ENCODE measurements at regions not wholly inside any gene's neighbourhood (a gene's known extent, or its start where the extent isn't known, plus 50 kb on each side); places are given as distances from the start of the nearest gene placed in this dataset.

- intact Hi-C loops (cut with micrococcal nuclease): no loop called here
- H2AFZ ChIP-seq (replicated peaks; ENCODE audit: low read length, poor library complexity): no peak overlapping the region
- no peaks in the 10 kb centered on the region for H3K79me1 ChIP-seq (ENCODE audit: low read depth in 1 of 2, low read length in 2 of 2)
- no peak overlapping the region for H3K4me2 ChIP-seq (ENCODE audit: low read depth, low read length)
- H2BK120ac ChIP-seq (ENCODE audit: low read depth, low read length): no peak overlapping the region
- ChIA-PET POLR2A (ENCODE audit: unreplicated experiment) (no interaction called here), CTCF (no interaction called here)
- H2BK15ac ChIP-seq (ENCODE audit: low read depth, low read length): no peak overlapping the region
- H3K9me1 ChIP-seq (ENCODE audit: insufficient read depth, low read length): no peaks in the 10 kb centered on the region
- H3K23ac ChIP-seq (ENCODE audit: low read depth, low read length): no peak overlapping the region
- H3K14ac ChIP-seq (replicated peaks; ENCODE audit: low read depth, low read length): no peak overlapping the region
- H3K4ac ChIP-seq (ENCODE audit: low read depth, low read length): no peak overlapping the region
- H4K20me1 ChIP-seq (ENCODE audit: insufficient read depth, low read length): no peaks in the 10 kb centered on the region
- H2AK5ac ChIP-seq (ENCODE audit: low read depth, low read length): no peak overlapping the region
- peaks cover 57% of the 10 kb centered on the region for H3K27me3 ChIP-seq (ENCODE audit: control insufficient read depth, insufficient read depth, low read length)
- no peak for DNase-seq
- no peak overlapping the region for H3K56ac ChIP-seq (ENCODE audit: extremely low read depth, insufficient read depth, low read length)
- WGBS, 2 experiments (ENCODE audit: extremely low coverage in 2 of 2, insufficient read length in 1 of 2): 71% methylated on average over 1 of the region's 4 CpGs; no CpG with 5 or more reads in 1 of the 2 experiments
- no peaks in the 10 kb centered on the region for H3K4me1 ChIP-seq (ENCODE audit: control insufficient read depth, insufficient read depth, low read length)
- in situ Hi-C loops (cut with MboI; ENCODE audit: low sequenced_read_pairs): no loop called here
- H3K4me3 ChIP-seq (ENCODE audit: insufficient read depth, low read depth, low read length): no peak overlapping the region
- BruUV-seq (replicated peaks): no TSS peak
- no peak overlapping the region for H2BK20ac ChIP-seq (ENCODE audit: low read depth, low read length)
- no peak for ATAC-seq (ENCODE audit: low read depth)
- no peaks in the 10 kb centered on the region for H3K36me3 ChIP-seq (ENCODE audit: control insufficient read depth, insufficient read depth, low read length)
- no peak overlapping the region for H4K8ac ChIP-seq (ENCODE audit: low read depth in 2 of 2, low read length in 2 of 2)
- H4K91ac ChIP-seq (ENCODE audit: insufficient read depth, low read depth, low read length): no peak overlapping the region
- H2AK9ac ChIP-seq (replicated peaks; ENCODE audit: low read depth, low read length, poor library complexity): no peak overlapping the region
- H3K9me3 ChIP-seq (ENCODE audit: control insufficient read depth, insufficient read depth, low read length): no peaks in the 10 kb centered on the region
- dilution Hi-C loops (cut with HindIII; ENCODE audit: low sequenced_read_pairs, unreplicated experiment): no loop called here
- H2BK5ac ChIP-seq (ENCODE audit: low read depth, low read length, poor library complexity, severe bottlenecking): no peak overlapping the region
- H3K27ac ChIP-seq (ENCODE audit: insufficient read depth, low read length): no peak overlapping the region
- no peak overlapping the region for H3K9ac ChIP-seq (ENCODE audit: low read depth, low read length)
- no peak for TF ChIP-seq CEBPB (IDR thresholded peaks at IDR 0.05; ENCODE audit: low read depth, low read length)
- no peak for TF ChIP-seq NFE2L2 (IDR thresholded peaks at IDR 0.05; ENCODE audit: low read depth, low read length)
- TF ChIP-seq CHD1 (IDR thresholded peaks at IDR 0.05; ENCODE audit: low read depth, low read length): no peak
- TF ChIP-seq RCOR1 (IDR thresholded peaks at IDR 0.05; ENCODE audit: insufficient replicate concordance, low read length): no peak
- no peak for TF ChIP-seq SMC3 (IDR thresholded peaks at IDR 0.05; ENCODE audit: low read depth, low read length)
- no peak for TF ChIP-seq POLR2A (IDR thresholded peaks at IDR 0.05; ENCODE audit: low read depth, low read length)
- no peak for TF ChIP-seq ELK1 (IDR thresholded peaks at IDR 0.05; ENCODE audit: borderline replicate concordance, low read depth, low read length)
- no peak for TF ChIP-seq MXI1 (IDR thresholded peaks at IDR 0.05; ENCODE audit: borderline replicate concordance, low read depth, low read length)
- no peak for TF ChIP-seq FOS (IDR thresholded peaks at IDR 0.05; ENCODE audit: low read depth, low read length)
- no peak for TF ChIP-seq BHLHE40 (IDR thresholded peaks at IDR 0.05; ENCODE audit: low read depth, low read length)
- no peak for TF ChIP-seq MAFK (IDR thresholded peaks at IDR 0.05; ENCODE audit: low read depth, low read length)
- no peak for TF ChIP-seq RFX5 (IDR thresholded peaks at IDR 0.05; ENCODE audit: low read depth, low read length)
- no peak for TF ChIP-seq RAD21 (IDR thresholded peaks at IDR 0.05; ENCODE audit: low read length)
- TF ChIP-seq MAZ (IDR thresholded peaks at IDR 0.05; ENCODE audit: borderline replicate concordance, low read depth, low read length): no peak
- TF ChIP-seq CTCF (conservative IDR thresholded peaks at IDR 0.05; ENCODE audit: low read depth, low read length): no peak
- H4K5ac ChIP-seq (ENCODE audit: low read depth, low read length): no peak overlapping the region
- H3K18ac ChIP-seq (ENCODE audit: low read depth, low read length): no peak overlapping the region
Measured at GRCh38 chr10:71065659-71066058, 146.7 kb upstream of the UNC5B start.

Data from IMR-90 (cell line).